Central memory CD4-positive, alpha-beta T cell (primary cell): ENCODE measurements at regions not wholly inside any gene's neighbourhood (a gene's known extent, or its start where the extent isn't known, plus 50 kb on each side); places are given as distances from the start of the nearest gene placed in this dataset.

Source experiments
- DNase-seq: peaks from one replicate; pipeline ENCODE4 v3.0.0; 2022

GRCh38 chr15:31474059-31474868 is 147.6 kb downstream of the KLF13 start:
- no peak for DNase-seq

- DNase-seq: no peak
Measured at GRCh38 chr15:31476236-31476810, 149.7 kb downstream of the KLF13 start.

DNA sequence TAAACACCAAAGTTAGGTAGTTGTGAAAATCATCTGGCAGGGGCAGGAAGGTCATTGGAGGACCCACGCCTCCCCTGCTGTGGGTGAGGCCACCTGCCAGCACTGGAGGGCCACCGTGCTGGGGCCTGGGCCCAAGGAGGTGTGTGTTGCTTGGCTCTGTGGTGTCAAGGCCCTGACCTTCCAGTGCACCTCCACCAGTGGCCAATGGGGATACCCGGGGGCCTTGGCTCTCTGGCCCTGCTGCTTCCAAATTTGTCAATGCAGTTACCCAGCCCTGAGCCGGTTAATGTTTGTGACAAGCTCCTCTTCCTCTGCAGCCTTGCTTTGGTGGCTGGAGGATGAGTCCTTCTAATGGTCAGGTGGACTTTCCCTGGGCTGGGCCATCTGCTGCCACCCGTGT is 150.2 kb downstream of the KLF13 start:
- DNase-seq: no peak

GRCh38 chr15:31477301-31477700 is 150.7 kb downstream of the KLF13 start:
- DNase-seq: no peak

DNA sequence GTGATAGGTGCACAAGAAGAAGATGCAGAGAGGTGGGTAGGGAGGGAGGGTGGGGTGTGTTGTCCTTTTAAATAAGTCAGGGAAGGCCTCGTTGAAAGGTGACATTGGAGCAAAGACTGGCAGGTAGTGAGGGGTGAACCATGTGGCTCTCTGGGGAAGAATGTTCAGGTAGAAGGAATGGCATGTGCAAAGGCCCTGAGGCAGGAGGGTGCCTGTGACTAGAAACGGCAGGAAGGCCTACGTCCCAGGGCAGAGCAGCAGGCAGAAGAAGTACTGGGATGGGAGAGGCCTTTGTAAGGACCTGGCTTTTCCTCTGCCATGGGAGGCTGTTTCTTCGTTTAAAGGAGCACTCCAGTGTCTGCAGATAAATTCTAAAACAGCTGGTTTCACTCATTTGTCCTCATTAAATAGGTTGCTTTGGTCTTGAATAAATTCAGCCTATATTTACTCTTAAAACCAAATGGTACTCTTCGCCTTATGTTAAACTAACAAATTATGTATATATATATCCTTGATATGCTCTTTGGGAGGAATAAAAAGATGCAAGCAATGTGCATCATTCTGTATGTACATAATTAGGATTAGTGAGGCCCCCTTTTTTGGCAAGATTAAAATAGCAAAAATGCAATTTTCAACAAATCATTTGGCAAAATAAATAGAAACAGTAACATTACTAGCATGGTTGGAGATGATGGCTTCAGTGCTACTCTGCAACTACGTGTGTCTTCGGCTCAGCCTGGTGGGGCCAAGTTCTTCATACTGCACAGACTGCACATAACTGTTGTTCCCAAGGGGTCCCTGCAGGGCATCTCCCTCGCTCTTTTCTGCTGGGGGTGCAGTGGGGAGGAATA is 151.4 kb downstream of the KLF13 start:
- no peak for DNase-seq

- no peak for DNase-seq
Measured at GRCh38 chr15:31478702-31479221, 152.1 kb downstream of the KLF13 start.

DNA sequence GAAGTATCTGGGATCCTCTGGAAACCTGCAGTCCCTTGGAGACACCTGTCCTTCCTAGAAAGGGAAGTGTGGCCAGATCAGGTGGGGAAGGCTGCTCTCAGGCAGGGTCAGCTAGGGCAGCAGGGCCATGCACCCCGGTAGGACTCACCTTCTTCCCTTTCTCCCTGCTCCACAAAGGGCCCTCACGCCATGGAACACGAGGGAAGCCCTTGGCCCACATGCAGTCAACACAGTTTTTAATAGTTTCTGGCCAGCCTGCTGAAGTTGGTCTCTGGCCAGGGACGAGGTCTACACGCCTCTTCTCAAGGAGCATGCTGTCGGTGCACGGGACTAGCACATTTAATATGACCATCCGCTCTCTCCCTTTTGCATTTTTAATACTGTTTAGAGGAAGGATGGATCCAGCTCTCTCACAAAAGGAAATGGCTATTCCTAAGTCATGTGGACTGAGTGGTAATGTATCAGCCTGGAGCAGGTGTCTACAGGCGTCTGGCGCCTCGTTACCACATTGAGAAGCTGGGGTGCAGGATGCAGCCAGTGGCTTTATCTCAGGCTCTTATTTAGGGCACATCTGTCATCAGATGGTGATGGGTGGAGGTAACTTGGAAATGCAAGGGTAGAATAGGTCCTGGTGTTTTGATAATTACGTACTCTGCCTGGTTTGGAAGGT is 153.9 kb downstream of the KLF13 start:
- no peak for DNase-seq

DNA sequence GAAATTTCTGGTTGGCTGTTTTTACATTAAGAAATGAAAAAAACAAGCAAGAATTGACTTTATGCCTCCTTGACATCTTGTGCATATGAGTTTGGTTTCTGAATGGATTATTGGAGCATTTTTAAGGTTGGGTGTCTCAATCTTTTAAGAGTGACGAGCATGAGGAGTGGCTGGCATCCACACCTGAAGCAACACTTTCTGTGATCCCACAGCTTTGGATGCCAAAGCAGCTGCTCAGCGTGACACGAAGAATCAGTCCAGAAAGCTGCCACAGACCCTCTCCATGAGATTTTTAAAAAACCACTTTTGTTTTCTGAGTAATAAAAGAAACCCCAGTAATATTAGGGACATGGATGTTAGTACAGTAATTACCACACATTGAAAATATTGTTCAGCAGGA is 154.5 kb downstream of the KLF13 start:
- DNase-seq: no peak

DNA sequence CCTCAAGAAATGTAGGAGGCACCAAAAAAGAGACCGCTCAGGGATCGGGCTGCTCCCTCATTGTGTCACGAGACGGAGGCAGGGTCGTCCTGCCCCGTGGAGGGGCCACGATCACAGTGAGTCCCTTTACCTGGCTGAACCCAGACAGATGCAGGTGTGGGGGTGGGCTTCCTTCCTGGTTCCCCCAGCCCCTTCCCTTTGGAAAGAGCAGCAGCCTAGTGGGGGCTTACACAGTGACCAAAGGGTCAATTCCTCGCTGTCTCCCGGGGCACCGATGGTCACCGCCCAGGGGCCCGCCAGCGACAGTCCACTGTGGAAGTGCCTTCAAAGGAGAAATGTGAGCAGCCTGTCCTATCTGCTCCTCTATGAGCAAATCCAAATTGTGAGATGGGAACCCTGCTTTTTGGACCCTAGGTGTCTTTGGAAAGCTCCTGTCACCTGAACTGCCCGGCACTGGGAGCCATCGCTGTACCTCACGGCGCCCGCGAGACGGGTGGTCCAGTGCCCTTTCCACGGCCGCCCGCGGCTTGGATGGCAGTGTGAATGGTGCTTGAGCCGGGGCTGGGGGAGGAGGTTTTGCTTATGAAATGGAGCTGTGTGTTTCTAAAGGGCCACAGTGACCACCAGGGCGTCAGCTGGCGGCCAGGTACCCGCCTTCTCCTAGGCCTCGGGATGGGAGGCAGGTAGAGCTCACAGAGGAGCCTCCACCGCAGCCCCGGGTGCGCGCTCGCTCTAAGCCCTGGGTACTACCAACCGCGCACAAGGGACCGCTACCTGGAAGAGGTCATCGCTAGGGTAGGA is 155.7 kb downstream of the KLF13 start:
- DNase-seq: no peak

GRCh38 chr15:31483053-31483985 is 156.7 kb downstream of the KLF13 start:
- peak; percentile 41 for DNase-seq

- DNase-seq: peak; percentile 31
Measured at GRCh38 chr15:31483986-31484951, 157.6 kb downstream of the KLF13 start.

GRCh38 chr15:31484986-31485385 is 158.4 kb downstream of the KLF13 start:
- no peak for DNase-seq

DNA sequence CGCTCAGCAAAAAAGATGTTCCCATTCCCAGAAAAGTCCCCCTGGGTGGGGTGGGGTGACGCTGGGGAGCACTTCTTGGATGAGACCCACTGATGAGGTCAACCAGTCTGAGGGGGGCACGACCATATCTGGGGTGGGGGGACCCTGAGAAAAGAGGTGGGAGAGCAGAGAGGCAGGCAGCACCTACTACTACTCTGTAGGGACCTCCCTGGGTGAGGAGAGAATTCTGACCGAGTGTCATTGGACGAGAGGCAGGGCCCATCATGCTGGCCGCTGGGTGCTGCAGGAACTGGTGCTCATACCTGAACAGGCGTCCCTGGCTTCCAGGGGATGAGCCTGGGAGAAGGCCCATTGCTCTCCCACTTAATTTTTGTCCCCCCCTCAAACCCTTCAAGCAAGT is 158.8 kb downstream of the KLF13 start:
- DNase-seq: no peak

GRCh38 chr15:31485911-31486461 is 159.4 kb downstream of the KLF13 start:
- DNase-seq: no peak

- no peak for DNase-seq
Measured at GRCh38 chr15:31486506-31486905, 159.9 kb downstream of the KLF13 start.

GRCh38 chr15:31486906-31487695 is 160.5 kb downstream of the KLF13 start:
- DNase-seq: no peak

GRCh38 chr15:31487811-31488436 is 161.3 kb downstream of the KLF13 start:
- DNase-seq: no peak
